ENCODE measurements at regions not wholly inside any gene's neighbourhood (a gene's known extent, or its start where the extent isn't known, plus 50 kb on each side); places are given as distances from the start of the nearest gene placed in this dataset.

- no peak overlapping the region for H3K4me3 Mint-ChIP-seq
- Histone ChIP-seq H3K9me3 (replicated peaks in 1 of 2; ENCODE audit: control insufficient read depth in 1 of 2, insufficient read depth in 1 of 2, low read length in 2 of 2) (peaks cover 0 to 4% of the 10 kb centered on the region in 2 donors), H3K4me1 (ENCODE audit: control insufficient read depth in 1 of 2, insufficient read depth in 2 of 2, low read length in 2 of 2) (no peaks in the 10 kb centered on the region), H3K9ac (ENCODE audit: insufficient read depth, low read length, poor library complexity, severe bottlenecking) (no peak overlapping the region), H3K4me3 (replicated peaks in 1 of 3; ENCODE audit: low read depth in 2 of 3, low read length in 3 of 3) (no peak overlapping the region), H2AFZ (ENCODE audit: insufficient read depth, low read depth, low read length, poor library complexity, severe bottlenecking) (no peak overlapping the region), H3K27ac (ENCODE audit: low read depth in 1 of 2, low read length in 2 of 2) (no peak overlapping the region), H4K20me1 (ENCODE audit: insufficient read depth, low read length) (no peaks in the 10 kb centered on the region), H3K27me3 (ENCODE audit: control insufficient read depth in 2 of 2, insufficient read depth in 2 of 2, low read length in 2 of 2) (no peaks in the 10 kb centered on the region), H3K79me2 (ENCODE audit: insufficient read depth, low read length) (no peaks in the 10 kb centered on the region), H3K36me3 (replicated peaks in 1 of 2; ENCODE audit: control insufficient read depth in 1 of 2, insufficient read depth in 2 of 2, low read length in 2 of 2) (no peaks in the 10 kb centered on the region), H3K4me2 (replicated peaks; ENCODE audit: extremely low read depth, low read length, poor library complexity, severe bottlenecking) (no peak overlapping the region)
- H3K4me1 Mint-ChIP-seq = no peaks in the 10 kb centered on the region
- intact Hi-C loops (cut with micrococcal nuclease) = no loop called here
- TF ChIP-seq, protein P1, sequence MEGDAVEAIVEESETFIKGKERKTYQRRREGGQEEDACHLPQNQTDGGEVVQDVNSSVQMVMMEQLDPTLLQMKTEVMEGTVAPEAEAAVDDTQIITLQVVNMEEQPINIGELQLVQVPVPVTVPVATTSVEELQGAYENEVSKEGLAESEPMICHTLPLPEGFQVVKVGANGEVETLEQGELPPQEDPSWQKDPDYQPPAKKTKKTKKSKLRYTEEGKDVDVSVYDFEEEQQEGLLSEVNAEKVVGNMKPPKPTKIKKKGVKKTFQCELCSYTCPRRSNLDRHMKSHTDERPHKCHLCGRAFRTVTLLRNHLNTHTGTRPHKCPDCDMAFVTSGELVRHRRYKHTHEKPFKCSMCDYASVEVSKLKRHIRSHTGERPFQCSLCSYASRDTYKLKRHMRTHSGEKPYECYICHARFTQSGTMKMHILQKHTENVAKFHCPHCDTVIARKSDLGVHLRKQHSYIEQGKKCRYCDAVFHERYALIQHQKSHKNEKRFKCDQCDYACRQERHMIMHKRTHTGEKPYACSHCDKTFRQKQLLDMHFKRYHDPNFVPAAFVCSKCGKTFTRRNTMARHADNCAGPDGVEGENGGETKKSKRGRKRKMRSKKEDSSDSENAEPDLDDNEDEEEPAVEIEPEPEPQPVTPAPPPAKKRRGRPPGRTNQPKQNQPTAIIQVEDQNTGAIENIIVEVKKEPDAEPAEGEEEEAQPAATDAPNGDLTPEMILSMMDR (IDR thresholded peaks at IDR 0.05) = no peak
- WGBS (ENCODE audit: insufficient coverage) = no CpG with 5 or more reads among the region's 1 CpG
- H3K9me3 Mint-ChIP-seq = peaks cover 2 to 10% (median 6%) of the 10 kb centered on the region in 7 donors
- DNase-seq = no peak
- H3K27ac Mint-ChIP-seq = no peak overlapping the region
- H3K27me3 Mint-ChIP-seq (ENCODE audit: low read depth in 3 of 3) = peaks cover 0 to 2% (median 2%) of the 10 kb centered on the region in 3 donors
- H3K36me3 Mint-ChIP-seq = no peaks in the 10 kb centered on the region
Observed at GRCh38 chr2:107313316-107313715, 427.3 kb upstream of the ST6GAL2 start.

- intact Hi-C loops (cut with micrococcal nuclease) = no loop called here
- H3K4me3 Mint-ChIP-seq = no peak overlapping the region
- Histone ChIP-seq H3K9ac (ENCODE audit: insufficient read depth, low read length, poor library complexity, severe bottlenecking) (no peak overlapping the region), H2AFZ (ENCODE audit: insufficient read depth, low read depth, low read length, poor library complexity, severe bottlenecking) (no peak overlapping the region), H3K27me3 (ENCODE audit: control insufficient read depth in 2 of 2, insufficient read depth in 2 of 2, low read length in 2 of 2) (no peaks in the 10 kb centered on the region), H3K9me3 (replicated peaks in 1 of 2; ENCODE audit: control insufficient read depth in 1 of 2, insufficient read depth in 1 of 2, low read length in 2 of 2) (peaks cover 0 to 23% of the 10 kb centered on the region in 2 donors), H3K36me3 (replicated peaks in 1 of 2; ENCODE audit: control insufficient read depth in 1 of 2, insufficient read depth in 2 of 2, low read length in 2 of 2) (no peaks in the 10 kb centered on the region), H3K27ac (ENCODE audit: low read depth in 1 of 2, low read length in 2 of 2) (no peak overlapping the region), H3K4me1 (ENCODE audit: control insufficient read depth in 1 of 2, insufficient read depth in 2 of 2, low read length in 2 of 2) (no peaks in the 10 kb centered on the region), H4K20me1 (ENCODE audit: insufficient read depth, low read length) (no peaks in the 10 kb centered on the region), H3K4me2 (replicated peaks; ENCODE audit: extremely low read depth, low read length, poor library complexity, severe bottlenecking) (no peak overlapping the region), H3K4me3 (replicated peaks in 1 of 3; ENCODE audit: low read depth in 2 of 3, low read length in 3 of 3) (no peak overlapping the region), H3K79me2 (ENCODE audit: insufficient read depth, low read length) (no peaks in the 10 kb centered on the region)
- H3K9me3 Mint-ChIP-seq = peaks cover 3 to 22% (median 6%) of the 10 kb centered on the region in 7 donors
- TF ChIP-seq, protein P1 (IDR thresholded peaks at IDR 0.05) = no peak
- H3K4me1 Mint-ChIP-seq = no peaks in the 10 kb centered on the region
- no peak overlapping the region for H3K27ac Mint-ChIP-seq
- no peaks in the 10 kb centered on the region for H3K36me3 Mint-ChIP-seq
- DNase-seq = no peak
- no CpG with 5 or more reads among the region's 1 CpG for WGBS (ENCODE audit: insufficient coverage)
- H3K27me3 Mint-ChIP-seq (ENCODE audit: low read depth in 3 of 3) = no peaks in the 10 kb centered on the region
Observed at GRCh38 chr2:107320881-107321280, 434.9 kb upstream of the ST6GAL2 start.

Measured in CD14-positive monocyte (primary cell).